ENCODE measurements at regions not wholly inside any gene's neighbourhood (a gene's known extent, or its start where the extent isn't known, plus 50 kb on each side); places are given as distances from the start of the nearest gene placed in this dataset.
"Not testable (repeated sequence)": the region's sequence is repeated elsewhere in the genome, so short reads cannot be mapped to it uniquely, and the experiment has no call there.

GRCh38 chr12:38424436-38424835, 107.9 kb downstream of the ALG10B start:
- H3K27ac Mint-ChIP-seq, result no peak overlapping the region
- ChIA-PET CTCF (no interaction called here), POLR2A (no interaction called here)
- no peaks in the 10 kb centered on the region for H3K27me3 Mint-ChIP-seq
- intact Hi-C loops (cut with DNase I, micrococcal nuclease), result no loop called here
- no peak for ATAC-seq
- no peak for DNase-seq
- H3K36me3 Mint-ChIP-seq (ENCODE audit: low read depth), result no peaks in the 10 kb centered on the region
- no peak overlapping the region for H3K4me3 Mint-ChIP-seq
- H3K9me3 Mint-ChIP-seq (ENCODE audit: low read depth), result peaks cover 18% of the 10 kb centered on the region
- H3K4me1 Mint-ChIP-seq, result no peaks in the 10 kb centered on the region

- DNase-seq, result no peak
- CTCF ChIA-PET, result no interaction called here
- no peaks in the 10 kb centered on the region for H3K4me1 Mint-ChIP-seq
- H3K27me3 Mint-ChIP-seq, result no peaks in the 10 kb centered on the region
- ATAC-seq, result no peak
- intact Hi-C loops (cut with DNase I, micrococcal nuclease), result no loop called here
- no peak overlapping the region for H3K27ac Mint-ChIP-seq
- POLR2A ChIA-PET, result no interaction called here
- no peaks in the 10 kb centered on the region for H3K36me3 Mint-ChIP-seq (ENCODE audit: low read depth)
- H3K9me3 Mint-ChIP-seq (ENCODE audit: low read depth), result peaks cover 5% of the 10 kb centered on the region
- no peak overlapping the region for H3K4me3 Mint-ChIP-seq
Observed at GRCh38 chr12:38427442-38427841, 110.9 kb downstream of the ALG10B start.

- intact Hi-C loops (cut with DNase I, micrococcal nuclease), result no loop called here
- CTCF ChIA-PET, result no interaction called here
Observed at GRCh38 chr12:38431921-38432320, 115.3 kb downstream of the ALG10B start.

GRCh38 chr12:38441871-38442281, 125.3 kb downstream of the ALG10B start:
- intact Hi-C loops (cut with DNase I, micrococcal nuclease); H3K27me3 Mint-ChIP-seq; H3K4me1 Mint-ChIP-seq; CTCF ChIA-PET; POLR2A ChIA-PET; H3K4me3 Mint-ChIP-seq; H3K27ac Mint-ChIP-seq; DNase-seq; H3K36me3 Mint-ChIP-seq (ENCODE audit: low read depth); ATAC-seq: not testable (repeated sequence)
- H3K9me3 Mint-ChIP-seq (ENCODE audit: low read depth), result peaks cover 15% of the 10 kb centered on the region

More at GRCh38 chr12:38431921-38432320, 115.3 kb downstream of the ALG10B start:
- Mint-ChIP-seq H3K27me3 (no peaks in the 10 kb centered on the region), H3K27ac (no peak overlapping the region), H3K36me3 (ENCODE audit: low read depth) (no peaks in the 10 kb centered on the region), H3K9me3 (ENCODE audit: low read depth) (peaks cover 18% of the 10 kb centered on the region), H3K4me1 (no peaks in the 10 kb centered on the region), H3K4me3 (no peak overlapping the region)
- POLR2A ChIA-PET, result no interaction called here
- no peak for DNase-seq
- no peak for ATAC-seq

GRCh38 chr12:38445040-38445439, 128.5 kb downstream of the ALG10B start:
- no peak overlapping the region for H3K4me3 Mint-ChIP-seq
- intact Hi-C loops (cut with DNase I, micrococcal nuclease), result no loop called here
- H3K9me3 Mint-ChIP-seq (ENCODE audit: low read depth), result peaks cover 4% of the 10 kb centered on the region
- no peak overlapping the region for H3K27ac Mint-ChIP-seq
- ATAC-seq (no peak), DNase-seq (no peak)
- CTCF ChIA-PET, result no interaction called here
- POLR2A ChIA-PET, result no interaction called here
- H3K4me1 Mint-ChIP-seq, result no peaks in the 10 kb centered on the region
- H3K36me3 Mint-ChIP-seq (ENCODE audit: low read depth), result no peaks in the 10 kb centered on the region
- H3K27me3 Mint-ChIP-seq, result no peaks in the 10 kb centered on the region

- DNase-seq (no peak), ATAC-seq (no peak)
- peaks cover 11% of the 10 kb centered on the region for H3K9me3 Mint-ChIP-seq (ENCODE audit: low read depth)
- no peaks in the 10 kb centered on the region for H3K4me1 Mint-ChIP-seq
- H3K4me3 Mint-ChIP-seq, result no peak overlapping the region
- H3K27me3 Mint-ChIP-seq, result no peaks in the 10 kb centered on the region
- ChIA-PET POLR2A (no interaction called here), CTCF (no interaction called here)
- intact Hi-C loops (cut with DNase I, micrococcal nuclease), result no loop called here
- no peak overlapping the region for H3K27ac Mint-ChIP-seq
- H3K36me3 Mint-ChIP-seq (ENCODE audit: low read depth), result no peaks in the 10 kb centered on the region
Observed at GRCh38 chr12:38448991-38449390, 132.4 kb downstream of the ALG10B start.

GRCh38 chr12:38456537-38457120, 140.1 kb downstream of the ALG10B start:
- H3K27me3 Mint-ChIP-seq, result no peaks in the 10 kb centered on the region
- intact Hi-C loops (cut with DNase I, micrococcal nuclease), result no loop called here
- DNase-seq (no peak), ATAC-seq (no peak)
- ChIA-PET CTCF (interaction anchor here (1.7 kb wide), 1 partner anchor 11 kb away, joined by 5 read pairs; no protein-coding TSS in a partner anchor), POLR2A (no interaction called here)
- no peak overlapping the region for H3K27ac Mint-ChIP-seq
- no peaks in the 10 kb centered on the region for H3K4me1 Mint-ChIP-seq
- H3K36me3 Mint-ChIP-seq (ENCODE audit: low read depth), result no peaks in the 10 kb centered on the region
- H3K9me3 Mint-ChIP-seq (ENCODE audit: low read depth), result peaks cover 7% of the 10 kb centered on the region
- H3K4me3 Mint-ChIP-seq, result no peak overlapping the region

- intact Hi-C loops (cut with DNase I, micrococcal nuclease), result no loop called here
- no peak overlapping the region for H3K27ac Mint-ChIP-seq
- DNase-seq (no peak), ATAC-seq (no peak)
- no peaks in the 10 kb centered on the region for H3K36me3 Mint-ChIP-seq (ENCODE audit: low read depth)
- H3K4me3 Mint-ChIP-seq, result no peak overlapping the region
- no peaks in the 10 kb centered on the region for H3K27me3 Mint-ChIP-seq
- H3K4me1 Mint-ChIP-seq, result no peaks in the 10 kb centered on the region
- ChIA-PET CTCF (no interaction called here), POLR2A (no interaction called here)
- no peaks in the 10 kb centered on the region for H3K9me3 Mint-ChIP-seq (ENCODE audit: low read depth)
Observed at GRCh38 chr12:38465020-38465419, 148.4 kb downstream of the ALG10B start.

- no peaks in the 10 kb centered on the region for H3K27me3 Mint-ChIP-seq
- no peaks in the 10 kb centered on the region for H3K4me1 Mint-ChIP-seq
- no peaks in the 10 kb centered on the region for H3K36me3 Mint-ChIP-seq (ENCODE audit: low read depth)
- ChIA-PET CTCF (no interaction called here), POLR2A (no interaction called here)
- ATAC-seq (no peak), DNase-seq (no peak)
- H3K27ac Mint-ChIP-seq, result no peak overlapping the region
- no peak overlapping the region for H3K4me3 Mint-ChIP-seq
- intact Hi-C loops (cut with DNase I, micrococcal nuclease), result no loop called here
- peaks cover 6% of the 10 kb centered on the region for H3K9me3 Mint-ChIP-seq (ENCODE audit: low read depth)
Observed at GRCh38 chr12:38469715-38470114, 153.1 kb downstream of the ALG10B start.

GRCh38 chr12:38477340-38478090, 160.9 kb downstream of the ALG10B start:
- Mint-ChIP-seq H3K27me3 (no peaks in the 10 kb centered on the region), H3K4me3 (no peak overlapping the region), H3K27ac (no peak overlapping the region), H3K9me3 (ENCODE audit: low read depth) (peaks cover 6% of the 10 kb centered on the region), H3K36me3 (ENCODE audit: low read depth) (no peaks in the 10 kb centered on the region), H3K4me1 (no peaks in the 10 kb centered on the region)
- POLR2A ChIA-PET, result no interaction called here
- intact Hi-C loops (cut with DNase I, micrococcal nuclease), result no loop called here
- CTCF ChIA-PET, result no interaction called here
- no peak for ATAC-seq
- DNase-seq, result no peak

- no peak overlapping the region for H3K27ac Mint-ChIP-seq
- H3K27me3 Mint-ChIP-seq, result no peaks in the 10 kb centered on the region
- no peak for ATAC-seq
- intact Hi-C loops (cut with DNase I, micrococcal nuclease), result no loop called here
- ChIA-PET POLR2A (no interaction called here), CTCF (no interaction called here)
- no peaks in the 10 kb centered on the region for H3K36me3 Mint-ChIP-seq (ENCODE audit: low read depth)
- peaks cover under 1% of the 10 kb centered on the region for H3K9me3 Mint-ChIP-seq (ENCODE audit: low read depth)
- no peak for DNase-seq
- H3K4me1 Mint-ChIP-seq, result no peaks in the 10 kb centered on the region
- H3K4me3 Mint-ChIP-seq, result no peak overlapping the region
Observed at GRCh38 chr12:38480594-38480993, 164.0 kb downstream of the ALG10B start.

- CTCF ChIA-PET, result no interaction called here
- Mint-ChIP-seq H3K4me3 (no peak overlapping the region), H3K36me3 (ENCODE audit: low read depth) (no peaks in the 10 kb centered on the region), H3K4me1 (no peaks in the 10 kb centered on the region), H3K27me3 (no peaks in the 10 kb centered on the region), H3K27ac (no peak overlapping the region), H3K9me3 (ENCODE audit: low read depth) (peaks cover 6% of the 10 kb centered on the region)
- ATAC-seq (no peak), DNase-seq (no peak)
- intact Hi-C loops (cut with DNase I, micrococcal nuclease), result no loop called here
- POLR2A ChIA-PET, result no interaction called here
Observed at GRCh38 chr12:38484821-38485449, 168.4 kb downstream of the ALG10B start.

All from activated CD4-positive, alpha-beta T cell treated with anti-CD3 and anti-CD28 coated beads for 36 hours (primary cell).